CD4-positive, CD25-positive, alpha-beta regulatory T cell (primary cell): ENCODE measurements at regions not wholly inside any gene's neighbourhood (a gene's known extent, or its start where the extent isn't known, plus 50 kb on each side); places are given as distances from the start of the nearest gene placed in this dataset.

Source experiments
- ATAC-seq, 2 donors: fragments of 150-1000 bp; cut with Tn5 transposase; one replicate each; pipeline ENCODE4 v1.10.0; 2021; ENCODE audit warnings: low read depth in 2 of 2, moderate number of reproducible peaks in 2 of 2, moderate library complexity in 1 of 2
- DNase-seq, 3 donors: peaks; one replicate each; pipeline versions ENCODE4 v3.0.0 to v3.0.0-alpha.2; 2012 to 2022; ENCODE audit warnings: mixed read lengths in 1 of 3
- H3K27ac ChIP-seq: one replicate; pipeline ENCODE4 v1.7.0; 2013; ENCODE audit warnings: mild to moderate bottlenecking, low read length; ENCODE audit not compliant: insufficient read depth, poor library complexity, severe bottlenecking
- H3K27me3 ChIP-seq: one replicate; pipeline ENCODE4 v1.7.0; 2013; ENCODE audit warnings: low read length; ENCODE audit not compliant: control insufficient read depth, insufficient read depth
- H3K36me3 ChIP-seq: one replicate; pipeline ENCODE4 v1.7.0; 2013; ENCODE audit warnings: mild to moderate bottlenecking, low read length, moderate library complexity; ENCODE audit not compliant: control insufficient read depth, insufficient read depth
- H3K4me1 ChIP-seq: 2 replicates; pipeline ENCODE4 v1.7.0; 2013; ENCODE audit warnings: mild to moderate bottlenecking, low read length; ENCODE audit not compliant: insufficient read depth, control insufficient read depth, poor library complexity, severe bottlenecking
- H3K4me3 ChIP-seq: one replicate; pipeline ENCODE4 v1.7.0; 2013; ENCODE audit warnings: low read depth, mild to moderate bottlenecking, low read length, moderate library complexity
- H3K9me3 ChIP-seq, 2 experiments: 1 replicate in 1 of 2; 2 replicates in 1 of 2; pipeline ENCODE4 v1.7.0; 2013; ENCODE audit warnings: low read length in 2 of 2, mild to moderate bottlenecking in 1 of 2, moderate library complexity in 1 of 2; ENCODE audit not compliant: control insufficient read depth in 2 of 2
- H3K27ac Mint-ChIP-seq, 3 donors: one replicate each; pipeline ENCODE4 v1.8.0; 2020 to 2022; ENCODE audit warnings: mild to moderate bottlenecking in 3 of 3, mixed read lengths in 3 of 3, moderate library complexity in 2 of 3
- H3K27me3 Mint-ChIP-seq: one replicate; pipeline ENCODE4 v1.8.0; 2022; ENCODE audit warnings: mild to moderate bottlenecking, mixed read lengths
- H3K36me3 Mint-ChIP-seq: one replicate; pipeline ENCODE4 v1.8.0; 2020; ENCODE audit warnings: mixed read lengths
- H3K4me1 Mint-ChIP-seq, 4 donors: one replicate each; pipeline ENCODE4 v1.8.0; 2020 to 2022; ENCODE audit warnings: mixed read lengths in 4 of 4, mild to moderate bottlenecking in 1 of 4
- H3K4me3 Mint-ChIP-seq, 4 donors: one replicate each; pipeline ENCODE4 v1.8.0; 2020 to 2022; ENCODE audit warnings: mild to moderate bottlenecking in 4 of 4, mixed read lengths in 4 of 4, moderate library complexity in 3 of 4
- H3K9me3 Mint-ChIP-seq, 7 donors: one replicate each; pipeline ENCODE4 v1.8.0; 2020 to 2022; ENCODE audit warnings: mixed read lengths in 7 of 7, mild to moderate bottlenecking in 3 of 7, moderate library complexity in 2 of 7

- no peak overlapping the region for H3K4me3 Mint-ChIP-seq
- no peaks in the 10 kb centered on the region for H3K27me3 Mint-ChIP-seq
- no peaks in the 10 kb centered on the region for H3K36me3 Mint-ChIP-seq
- H3K27ac Mint-ChIP-seq, result no peak overlapping the region
- H3K4me1 ChIP-seq, result no peaks in the 10 kb centered on the region
- H3K27me3 ChIP-seq, result no peaks in the 10 kb centered on the region
- ATAC-seq (no peak), DNase-seq (no peak)
- no peak overlapping the region for H3K4me3 ChIP-seq
- H3K4me1 Mint-ChIP-seq, result no peaks in the 10 kb centered on the region
- peaks cover 0 to 15% (median 5%) of the 10 kb centered on the region in 7 donors for H3K9me3 Mint-ChIP-seq
- H3K9me3 ChIP-seq, result no peaks in the 10 kb centered on the region
- no peaks in the 10 kb centered on the region for H3K36me3 ChIP-seq
- H3K27ac ChIP-seq, result no peak overlapping the region
Measured at GRCh38 chr1:14326857-14327256, 271.6 kb upstream of the KAZN start.

GRCh38 chr1:14328685-14329084 is 269.8 kb upstream of the KAZN start:
- Mint-ChIP-seq H3K4me3 (no peak overlapping the region), H3K27me3 (no peaks in the 10 kb centered on the region), H3K36me3 (no peaks in the 10 kb centered on the region), H3K4me1 (peaks cover 0 to 15% (median 0%) of the 10 kb centered on the region in 4 donors), H3K27ac (no peak overlapping the region), H3K9me3 (peaks cover 0 to 5% (median 2%) of the 10 kb centered on the region in 7 donors)
- no peaks in the 10 kb centered on the region for H3K27me3 ChIP-seq
- no peak for ATAC-seq
- no peaks in the 10 kb centered on the region for H3K9me3 ChIP-seq
- no peak for DNase-seq
- no peaks in the 10 kb centered on the region for H3K4me1 ChIP-seq
- H3K4me3 ChIP-seq, result no peak overlapping the region
- H3K27ac ChIP-seq, result no peak overlapping the region
- no peaks in the 10 kb centered on the region for H3K36me3 ChIP-seq

- Mint-ChIP-seq H3K9me3 (peaks cover 0 to 5% (median 5%) of the 10 kb centered on the region in 7 donors), H3K27me3 (no peaks in the 10 kb centered on the region), H3K36me3 (no peaks in the 10 kb centered on the region), H3K4me1 (peaks cover 0 to 27% (median 1%) of the 10 kb centered on the region in 4 donors), H3K4me3 (no peak overlapping the region), H3K27ac (no peak overlapping the region)
- Histone ChIP-seq H3K9me3 (no peaks in the 10 kb centered on the region), H3K4me3 (no peak overlapping the region), H3K27ac (no peak overlapping the region), H3K4me1 (no peaks in the 10 kb centered on the region), H3K27me3 (peaks cover 1% of the 10 kb centered on the region), H3K36me3 (no peaks in the 10 kb centered on the region)
- ATAC-seq (no peak), DNase-seq (no peak)
Measured at GRCh38 chr1:14332158-14332557, 266.3 kb upstream of the KAZN start.

GRCh38 chr1:14334336-14335176 is 263.9 kb upstream of the KAZN start:
- peaks cover 0 to 5% (median 2%) of the 10 kb centered on the region in 7 donors for H3K9me3 Mint-ChIP-seq
- DNase-seq, result no peak
- Histone ChIP-seq H3K9me3 (no peaks in the 10 kb centered on the region), H3K4me1 (no peaks in the 10 kb centered on the region), H3K4me3 (no peak overlapping the region), H3K36me3 (no peaks in the 10 kb centered on the region), H3K27ac (no peak overlapping the region), H3K27me3 (peaks cover 3% of the 10 kb centered on the region)
- H3K4me3 Mint-ChIP-seq, result peak overlapping the region in 1 of 4 donors; percentile 81
- H3K36me3 Mint-ChIP-seq, result no peaks in the 10 kb centered on the region
- peak overlapping the region in 1 of 3 donors; percentile 38 for H3K27ac Mint-ChIP-seq
- ATAC-seq, result no peak
- no peaks in the 10 kb centered on the region for H3K27me3 Mint-ChIP-seq
- H3K4me1 Mint-ChIP-seq, result peaks cover 0 to 27% (median 1%) of the 10 kb centered on the region in 4 donors

GRCh38 chr1:14338509-14338908 is 260.0 kb upstream of the KAZN start:
- Mint-ChIP-seq H3K9me3 (peaks cover 0 to 5% (median 5%) of the 10 kb centered on the region in 7 donors), H3K4me1 (peaks cover 0 to 14% (median 1%) of the 10 kb centered on the region in 4 donors), H3K27ac (no peak overlapping the region), H3K27me3 (peaks cover 14% of the 10 kb centered on the region), H3K36me3 (no peaks in the 10 kb centered on the region), H3K4me3 (no peak overlapping the region)
- no peak overlapping the region for H3K4me3 ChIP-seq
- DNase-seq (no peak), ATAC-seq (no peak)
- no peak overlapping the region for H3K27ac ChIP-seq
- H3K9me3 ChIP-seq, result no peaks in the 10 kb centered on the region
- peaks cover 3% of the 10 kb centered on the region for H3K27me3 ChIP-seq
- H3K36me3 ChIP-seq, result no peaks in the 10 kb centered on the region
- H3K4me1 ChIP-seq, result no peaks in the 10 kb centered on the region

GRCh38 chr1:14339288-14339687 is 259.2 kb upstream of the KAZN start:
- Mint-ChIP-seq H3K27ac (no peak overlapping the region), H3K27me3 (peaks cover 14% of the 10 kb centered on the region), H3K36me3 (no peaks in the 10 kb centered on the region), H3K4me3 (no peak overlapping the region), H3K4me1 (peaks cover 0 to 11% (median 1%) of the 10 kb centered on the region in 4 donors), H3K9me3 (peaks cover 0 to 5% (median 5%) of the 10 kb centered on the region in 7 donors)
- no peaks in the 10 kb centered on the region for H3K9me3 ChIP-seq
- no peaks in the 10 kb centered on the region for H3K36me3 ChIP-seq
- H3K4me3 ChIP-seq, result no peak overlapping the region
- ATAC-seq, result no peak
- no peak for DNase-seq
- H3K27ac ChIP-seq, result no peak overlapping the region
- H3K4me1 ChIP-seq, result no peaks in the 10 kb centered on the region
- H3K27me3 ChIP-seq, result peaks cover 3% of the 10 kb centered on the region

- peaks cover 0 to 6% (median 1%) of the 10 kb centered on the region in 4 donors for H3K4me1 Mint-ChIP-seq
- Histone ChIP-seq H3K9me3 (no peaks in the 10 kb centered on the region), H3K27me3 (peaks cover 3% of the 10 kb centered on the region), H3K4me1 (no peaks in the 10 kb centered on the region), H3K27ac (no peak overlapping the region), H3K4me3 (no peak overlapping the region), H3K36me3 (no peaks in the 10 kb centered on the region)
- H3K27ac Mint-ChIP-seq, result no peak overlapping the region
- ATAC-seq (no peak), DNase-seq (no peak)
- no peaks in the 10 kb centered on the region for H3K36me3 Mint-ChIP-seq
- peaks cover 0 to 5% (median 4%) of the 10 kb centered on the region in 7 donors for H3K9me3 Mint-ChIP-seq
- peaks cover 14% of the 10 kb centered on the region for H3K27me3 Mint-ChIP-seq
- no peak overlapping the region for H3K4me3 Mint-ChIP-seq
Measured at GRCh38 chr1:14340002-14340785, 258.3 kb upstream of the KAZN start.
